Liver (tissue), 3 donors: ENCODE measurements at regions not wholly inside any gene's neighbourhood (a gene's known extent, or its start where the extent isn't known, plus 50 kb on each side); places are given as distances from the start of the nearest gene placed in this dataset.

Experiments
- EGR1 ChIP-seq, 2 donors: IDR thresholded peaks; 2 replicates each; pipeline ENCODE4 v1.6.1; 2016 to 2018; ENCODE audit warnings: antibody characterized with exemption in 2 of 2, low read depth in 2 of 2
- RAD21 ChIP-seq, 2 donors: IDR thresholded peaks; 2 replicates each; pipeline ENCODE4 v1.6.1; 2016; ENCODE audit warnings: antibody characterized with exemption in 2 of 2, mild to moderate bottlenecking in 2 of 2
- RXRA ChIP-seq, 2 donors: IDR thresholded peaks; 2 replicates each; pipeline ENCODE4 v1.6.1; 2017 to 2018; ENCODE audit warnings: antibody characterized with exemption in 2 of 2, mild to moderate bottlenecking in 1 of 2
- SP1 ChIP-seq: IDR thresholded peaks from 2 replicates; pipeline ENCODE4 v1.6.1; 2018; ENCODE audit warnings: antibody characterized with exemption, mild to moderate bottlenecking
- TAF1 ChIP-seq: conservative IDR thresholded peaks from 2 replicates; pipeline ENCODE4 v1.6.1; 2016; ENCODE audit warnings: antibody characterized with exemption, mild to moderate bottlenecking
- YY1 ChIP-seq: IDR thresholded peaks from 2 replicates; pipeline ENCODE4 v1.6.1; 2016; ENCODE audit warnings: antibody characterized with exemption, mild to moderate bottlenecking
- TF ChIP-seq, protein P1 (sequence below): fragments of 150-350 bp; IDR thresholded peaks from 2 replicates; pipeline ENCODE4 v1.5.1; 2017; ENCODE audit warnings: improper control_type of control experiment, low read depth, low read length; ENCODE audit not compliant: missing input control
- TF ChIP-seq, protein P2 (sequence below): IDR thresholded peaks from 2 replicates; pipeline ENCODE4 v1.6.1; 2016; ENCODE audit warnings: antibody characterized with exemption, mild to moderate bottlenecking
- TF ChIP-seq, protein P3 (sequence below): IDR thresholded peaks from 2 replicates; pipeline ENCODE4 v1.6.1; 2016; ENCODE audit warnings: antibody characterized with exemption
- TF ChIP-seq, protein P4 (sequence below): IDR thresholded peaks from 2 replicates; pipeline ENCODE4 v1.6.1; 2016; ENCODE audit warnings: antibody characterized with exemption
- TF ChIP-seq, protein P5 (sequence below): IDR thresholded peaks from 2 replicates; pipeline ENCODE4 v1.6.1; 2016; ENCODE audit warnings: antibody characterized with exemption
- donor health status: healthy.
- donor health status: healthy.

DNA sequence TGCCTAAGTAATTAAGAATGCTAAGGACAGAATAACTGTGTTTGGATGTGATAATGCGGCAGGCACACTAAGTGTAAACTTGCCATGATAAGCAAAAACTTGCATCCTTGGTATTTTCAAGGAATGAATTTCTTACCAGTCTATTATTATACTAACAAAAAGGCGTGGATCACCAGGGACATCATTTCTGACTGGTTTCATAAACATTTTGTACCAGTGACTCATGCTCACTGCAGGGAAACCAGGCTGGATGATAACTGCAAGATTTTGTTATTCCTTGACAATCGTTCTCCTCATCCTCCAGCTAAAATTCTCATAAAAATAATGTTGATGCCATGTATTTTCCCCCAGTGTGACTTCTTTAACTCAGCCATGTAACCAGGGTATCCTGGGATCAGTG is 289.5 kb downstream of the CDCA7 start:
- TF ChIP-seq, protein P1, sequence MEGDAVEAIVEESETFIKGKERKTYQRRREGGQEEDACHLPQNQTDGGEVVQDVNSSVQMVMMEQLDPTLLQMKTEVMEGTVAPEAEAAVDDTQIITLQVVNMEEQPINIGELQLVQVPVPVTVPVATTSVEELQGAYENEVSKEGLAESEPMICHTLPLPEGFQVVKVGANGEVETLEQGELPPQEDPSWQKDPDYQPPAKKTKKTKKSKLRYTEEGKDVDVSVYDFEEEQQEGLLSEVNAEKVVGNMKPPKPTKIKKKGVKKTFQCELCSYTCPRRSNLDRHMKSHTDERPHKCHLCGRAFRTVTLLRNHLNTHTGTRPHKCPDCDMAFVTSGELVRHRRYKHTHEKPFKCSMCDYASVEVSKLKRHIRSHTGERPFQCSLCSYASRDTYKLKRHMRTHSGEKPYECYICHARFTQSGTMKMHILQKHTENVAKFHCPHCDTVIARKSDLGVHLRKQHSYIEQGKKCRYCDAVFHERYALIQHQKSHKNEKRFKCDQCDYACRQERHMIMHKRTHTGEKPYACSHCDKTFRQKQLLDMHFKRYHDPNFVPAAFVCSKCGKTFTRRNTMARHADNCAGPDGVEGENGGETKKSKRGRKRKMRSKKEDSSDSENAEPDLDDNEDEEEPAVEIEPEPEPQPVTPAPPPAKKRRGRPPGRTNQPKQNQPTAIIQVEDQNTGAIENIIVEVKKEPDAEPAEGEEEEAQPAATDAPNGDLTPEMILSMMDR, result no peak
- TF ChIP-seq, protein P2, sequence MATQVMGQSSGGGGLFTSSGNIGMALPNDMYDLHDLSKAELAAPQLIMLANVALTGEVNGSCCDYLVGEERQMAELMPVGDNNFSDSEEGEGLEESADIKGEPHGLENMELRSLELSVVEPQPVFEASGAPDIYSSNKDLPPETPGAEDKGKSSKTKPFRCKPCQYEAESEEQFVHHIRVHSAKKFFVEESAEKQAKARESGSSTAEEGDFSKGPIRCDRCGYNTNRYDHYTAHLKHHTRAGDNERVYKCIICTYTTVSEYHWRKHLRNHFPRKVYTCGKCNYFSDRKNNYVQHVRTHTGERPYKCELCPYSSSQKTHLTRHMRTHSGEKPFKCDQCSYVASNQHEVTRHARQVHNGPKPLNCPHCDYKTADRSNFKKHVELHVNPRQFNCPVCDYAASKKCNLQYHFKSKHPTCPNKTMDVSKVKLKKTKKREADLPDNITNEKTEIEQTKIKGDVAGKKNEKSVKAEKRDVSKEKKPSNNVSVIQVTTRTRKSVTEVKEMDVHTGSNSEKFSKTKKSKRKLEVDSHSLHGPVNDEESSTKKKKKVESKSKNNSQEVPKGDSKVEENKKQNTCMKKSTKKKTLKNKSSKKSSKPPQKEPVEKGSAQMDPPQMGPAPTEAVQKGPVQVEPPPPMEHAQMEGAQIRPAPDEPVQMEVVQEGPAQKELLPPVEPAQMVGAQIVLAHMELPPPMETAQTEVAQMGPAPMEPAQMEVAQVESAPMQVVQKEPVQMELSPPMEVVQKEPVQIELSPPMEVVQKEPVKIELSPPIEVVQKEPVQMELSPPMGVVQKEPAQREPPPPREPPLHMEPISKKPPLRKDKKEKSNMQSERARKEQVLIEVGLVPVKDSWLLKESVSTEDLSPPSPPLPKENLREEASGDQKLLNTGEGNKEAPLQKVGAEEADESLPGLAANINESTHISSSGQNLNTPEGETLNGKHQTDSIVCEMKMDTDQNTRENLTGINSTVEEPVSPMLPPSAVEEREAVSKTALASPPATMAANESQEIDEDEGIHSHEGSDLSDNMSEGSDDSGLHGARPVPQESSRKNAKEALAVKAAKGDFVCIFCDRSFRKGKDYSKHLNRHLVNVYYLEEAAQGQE, result no peak
- TF ChIP-seq YY1 (no peak), RAD21 (IDR thresholded peaks at IDR 0.05) (no peak), SP1 (no peak), TAF1 (no peak), RXRA (IDR thresholded peaks at IDR 0.05) (no peak), EGR1 (IDR thresholded peaks at IDR 0.05; ENCODE audit: low read depth in 2 of 2) (no peak)
- TF ChIP-seq, protein P3, sequence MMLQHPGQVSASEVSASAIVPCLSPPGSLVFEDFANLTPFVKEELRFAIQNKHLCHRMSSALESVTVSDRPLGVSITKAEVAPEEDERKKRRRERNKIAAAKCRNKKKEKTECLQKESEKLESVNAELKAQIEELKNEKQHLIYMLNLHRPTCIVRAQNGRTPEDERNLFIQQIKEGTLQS, result no peak
- TF ChIP-seq, protein P4, sequence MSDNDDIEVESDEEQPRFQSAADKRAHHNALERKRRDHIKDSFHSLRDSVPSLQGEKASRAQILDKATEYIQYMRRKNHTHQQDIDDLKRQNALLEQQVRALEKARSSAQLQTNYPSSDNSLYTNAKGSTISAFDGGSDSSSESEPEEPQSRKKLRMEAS, result no peak
- TF ChIP-seq, protein P5, sequence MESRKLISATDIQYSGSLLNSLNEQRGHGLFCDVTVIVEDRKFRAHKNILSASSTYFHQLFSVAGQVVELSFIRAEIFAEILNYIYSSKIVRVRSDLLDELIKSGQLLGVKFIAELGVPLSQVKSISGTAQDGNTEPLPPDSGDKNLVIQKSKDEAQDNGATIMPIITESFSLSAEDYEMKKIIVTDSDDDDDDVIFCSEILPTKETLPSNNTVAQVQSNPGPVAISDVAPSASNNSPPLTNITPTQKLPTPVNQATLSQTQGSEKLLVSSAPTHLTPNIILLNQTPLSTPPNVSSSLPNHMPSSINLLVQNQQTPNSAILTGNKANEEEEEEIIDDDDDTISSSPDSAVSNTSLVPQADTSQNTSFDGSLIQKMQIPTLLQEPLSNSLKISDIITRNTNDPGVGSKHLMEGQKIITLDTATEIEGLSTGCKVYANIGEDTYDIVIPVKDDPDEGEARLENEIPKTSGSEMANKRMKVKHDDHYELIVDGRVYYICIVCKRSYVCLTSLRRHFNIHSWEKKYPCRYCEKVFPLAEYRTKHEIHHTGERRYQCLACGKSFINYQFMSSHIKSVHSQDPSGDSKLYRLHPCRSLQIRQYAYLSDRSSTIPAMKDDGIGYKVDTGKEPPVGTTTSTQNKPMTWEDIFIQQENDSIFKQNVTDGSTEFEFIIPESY, result no peak
